GM21390 (cell line): ENCODE measurements at regions not wholly inside any gene's neighbourhood (a gene's known extent, or its start where the extent isn't known, plus 50 kb on each side); places are given as distances from the start of the nearest gene placed in this dataset.
"Not testable (repeated sequence)": the region's sequence is repeated elsewhere in the genome, so short reads cannot be mapped to it uniquely, and the experiment has no call there.

Source experiments
- ATAC-seq: cut with Tn5 transposase; IDR thresholded peaks from one replicate; pipeline ENCODE4 v1.9.1; 2021; ENCODE audit not compliant: unreplicated experiment

- no peak for ATAC-seq
Measured at GRCh38 chr17:64728041-64728695, 66.1 kb upstream of the SMURF2 start.

DNA sequence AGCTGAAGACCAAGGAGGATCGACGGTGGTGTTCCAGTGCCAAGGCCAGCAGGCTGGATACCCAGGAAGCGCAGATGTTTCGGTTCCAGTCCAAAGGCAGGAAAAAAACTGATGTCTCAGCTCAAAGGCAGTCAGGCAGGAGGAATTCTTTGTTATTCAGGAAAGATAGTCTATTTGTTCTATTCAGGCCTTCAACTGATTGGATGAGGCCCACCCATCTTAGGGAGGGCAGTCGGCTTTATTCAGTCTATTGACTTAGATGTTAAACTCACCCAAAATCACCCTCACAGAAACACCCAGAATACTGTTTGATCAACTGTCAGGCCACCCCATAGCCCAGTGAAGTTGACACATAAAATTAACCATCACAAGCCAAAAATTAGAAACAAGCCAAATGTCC lies 63.9 kb upstream of the SMURF2 start:
- ATAC-seq: not testable (repeated sequence)

DNA sequence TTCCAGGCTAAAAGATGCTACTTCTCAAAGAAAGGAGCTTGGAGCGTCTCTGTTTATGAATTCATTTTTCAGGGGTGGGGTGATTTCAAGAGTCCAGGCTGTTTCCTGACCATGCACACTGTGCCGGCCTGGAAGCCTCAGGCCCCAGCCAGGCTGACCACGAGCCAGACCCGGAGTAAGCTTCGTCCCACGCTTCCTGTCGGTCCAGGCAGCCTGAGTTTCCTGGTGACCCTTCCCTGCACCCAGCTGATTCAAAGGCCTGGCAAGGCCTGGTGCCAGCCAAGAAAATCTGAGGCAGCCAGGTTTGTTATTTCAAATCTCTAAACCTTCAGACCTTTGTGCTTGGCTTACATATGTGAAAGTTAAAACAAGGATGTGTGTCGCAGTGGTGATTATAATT lies 62.1 kb upstream of the SMURF2 start:
- not testable (repeated sequence) for ATAC-seq

- ATAC-seq: no peak
Measured at GRCh38 chr17:64723781-64724180, 61.7 kb upstream of the SMURF2 start.

GRCh38 chr17:64721556-64721955 lies 59.4 kb upstream of the SMURF2 start:
- ATAC-seq: not testable (repeated sequence)

DNA sequence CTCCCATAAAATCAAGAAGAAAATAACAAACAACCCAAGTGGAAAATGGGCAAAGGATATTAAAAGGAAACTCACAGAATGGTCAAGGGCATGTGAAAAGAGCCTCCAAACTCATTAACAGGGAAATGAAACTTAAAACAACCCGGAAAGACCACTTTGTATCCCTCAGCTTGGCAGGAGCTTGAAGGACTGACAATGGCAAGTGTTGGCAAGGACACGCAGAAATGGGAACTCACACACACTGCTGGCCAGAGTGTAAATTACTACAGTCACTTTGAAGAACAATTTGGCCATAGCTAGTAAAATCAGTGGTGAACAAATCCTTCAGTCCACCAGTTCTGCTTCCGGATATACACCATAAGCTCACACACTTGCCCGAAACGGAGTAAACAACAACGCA lies 58.1 kb upstream of the SMURF2 start:
- ATAC-seq: not testable (repeated sequence)

DNA sequence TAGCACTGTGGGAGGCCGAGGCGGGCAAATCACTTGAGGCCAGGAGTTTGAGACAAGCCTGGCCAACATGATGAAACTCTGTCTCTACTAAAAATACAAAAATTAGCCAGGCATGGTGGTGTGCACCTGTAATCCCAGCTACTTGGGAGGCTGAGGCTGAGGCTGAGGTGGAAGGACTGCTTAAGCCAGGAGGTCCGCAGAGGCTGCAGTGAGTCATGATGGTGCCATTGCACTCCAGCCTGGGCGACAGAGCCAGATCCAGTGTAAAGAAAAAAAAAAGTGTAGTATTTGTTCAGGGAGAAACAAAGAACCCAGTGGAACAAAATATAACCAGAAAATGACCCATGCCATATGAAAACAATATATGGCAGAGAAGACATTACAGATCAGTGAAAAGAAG lies 57.4 kb upstream of the SMURF2 start:
- not testable (repeated sequence) for ATAC-seq

DNA sequence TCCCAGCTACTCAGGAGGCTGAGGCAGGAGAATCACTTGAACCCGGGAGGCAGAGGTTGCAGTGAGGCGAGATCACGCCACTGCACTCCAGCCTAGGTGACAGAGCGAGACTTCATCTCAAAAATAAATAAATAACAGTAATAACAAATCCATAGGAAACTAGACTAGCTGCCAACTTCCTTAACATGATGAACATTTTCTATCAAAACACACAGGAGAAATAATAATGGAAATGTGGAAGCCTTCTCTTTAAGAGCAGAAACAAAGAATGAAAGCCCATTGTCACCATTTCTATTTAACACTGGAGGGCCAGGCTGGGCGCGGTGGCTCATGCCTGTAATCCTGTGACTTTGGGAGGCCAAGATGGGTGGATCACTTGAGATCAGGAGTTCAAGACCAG lies 56.7 kb upstream of the SMURF2 start:
- ATAC-seq: not testable (repeated sequence)

DNA sequence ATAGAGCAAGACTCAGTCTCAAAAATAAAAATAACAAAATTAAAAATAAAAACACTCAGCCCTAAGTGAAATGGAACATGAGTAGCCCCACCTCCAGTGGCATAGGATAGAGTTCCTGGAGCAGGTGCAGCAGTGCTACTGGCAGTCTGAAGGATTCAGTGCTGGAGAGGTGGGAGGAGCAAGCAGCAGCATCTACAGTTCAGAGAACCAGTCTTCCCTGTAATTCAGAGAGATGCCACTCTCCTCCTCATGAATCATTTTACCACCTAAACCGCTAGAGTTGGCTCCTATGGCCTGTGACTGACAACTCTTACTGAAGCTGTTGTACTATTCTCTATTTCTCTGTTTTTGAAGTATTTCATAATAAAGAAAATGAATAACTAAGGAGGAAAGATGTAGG lies 56.0 kb upstream of the SMURF2 start:
- ATAC-seq: no peak

DNA sequence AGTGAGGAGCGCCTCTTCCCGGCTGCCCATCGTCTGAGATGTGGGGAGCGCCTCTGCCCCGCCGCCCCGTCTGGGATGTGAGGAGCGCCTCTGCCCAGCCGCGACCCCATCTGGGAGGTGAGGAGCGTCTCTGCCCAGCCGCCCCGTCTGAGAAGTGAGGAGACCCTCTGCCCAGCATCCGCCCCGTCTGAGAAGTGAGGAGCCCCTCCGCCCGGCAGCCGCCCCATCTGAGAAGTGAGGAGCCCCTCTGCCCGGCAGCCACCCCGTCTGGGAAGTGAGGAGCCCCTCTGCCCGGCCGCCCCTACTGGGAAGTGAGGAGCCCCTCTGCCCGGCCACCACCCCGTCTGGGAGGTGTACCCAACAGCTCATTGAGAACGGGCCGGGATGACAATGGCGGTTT lies 54.4 kb upstream of the SMURF2 start:
- ATAC-seq: not testable (repeated sequence)

GRCh38 chr17:64713786-64714185 lies 51.7 kb upstream of the SMURF2 start:
- not testable (repeated sequence) for ATAC-seq

DNA sequence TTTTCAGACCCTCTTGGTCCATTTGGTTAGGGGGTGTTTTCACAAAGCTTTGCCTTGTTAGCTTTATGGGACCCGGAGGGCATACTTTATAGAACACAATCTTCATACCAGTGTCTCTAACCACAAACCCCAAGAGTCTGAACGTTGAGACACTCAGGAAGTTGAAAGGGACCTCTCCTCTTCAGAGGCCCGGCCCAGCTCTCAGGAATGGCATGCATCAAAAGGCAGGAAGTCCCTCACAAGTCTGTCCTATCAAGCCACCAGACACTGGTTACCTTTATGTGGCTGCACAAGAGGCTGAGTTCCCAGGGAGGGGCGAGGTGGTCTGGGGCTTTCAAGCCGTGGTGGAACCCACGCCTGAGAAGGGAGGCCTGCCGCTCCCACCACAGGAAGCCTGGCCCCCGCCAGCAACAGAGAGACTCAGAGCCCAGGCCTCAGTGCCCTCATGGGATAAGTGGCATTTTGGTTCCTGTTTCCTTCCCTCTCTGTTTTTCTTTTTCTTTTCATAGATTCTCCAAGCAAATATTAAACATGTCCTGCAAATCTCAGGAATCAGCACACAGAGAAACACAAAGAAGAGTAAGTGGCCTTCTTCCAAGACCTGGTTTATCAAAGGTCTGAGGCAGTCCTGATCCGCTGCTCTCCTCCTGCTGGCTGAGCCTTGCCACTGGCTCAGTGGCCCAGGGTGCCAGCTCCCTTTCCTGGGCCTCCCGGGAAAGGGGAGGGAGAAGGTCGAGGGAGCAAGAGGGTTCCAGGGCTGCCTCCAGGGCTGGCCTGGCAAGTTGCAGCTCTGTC lies 50.6 kb upstream of the SMURF2 start:
- ATAC-seq: peak; percentile 73
